ENCODE measurements at regions not wholly inside any gene's neighbourhood (a gene's known extent, or its start where the extent isn't known, plus 50 kb on each side); places are given as distances from the start of the nearest gene placed in this dataset.

DNA sequence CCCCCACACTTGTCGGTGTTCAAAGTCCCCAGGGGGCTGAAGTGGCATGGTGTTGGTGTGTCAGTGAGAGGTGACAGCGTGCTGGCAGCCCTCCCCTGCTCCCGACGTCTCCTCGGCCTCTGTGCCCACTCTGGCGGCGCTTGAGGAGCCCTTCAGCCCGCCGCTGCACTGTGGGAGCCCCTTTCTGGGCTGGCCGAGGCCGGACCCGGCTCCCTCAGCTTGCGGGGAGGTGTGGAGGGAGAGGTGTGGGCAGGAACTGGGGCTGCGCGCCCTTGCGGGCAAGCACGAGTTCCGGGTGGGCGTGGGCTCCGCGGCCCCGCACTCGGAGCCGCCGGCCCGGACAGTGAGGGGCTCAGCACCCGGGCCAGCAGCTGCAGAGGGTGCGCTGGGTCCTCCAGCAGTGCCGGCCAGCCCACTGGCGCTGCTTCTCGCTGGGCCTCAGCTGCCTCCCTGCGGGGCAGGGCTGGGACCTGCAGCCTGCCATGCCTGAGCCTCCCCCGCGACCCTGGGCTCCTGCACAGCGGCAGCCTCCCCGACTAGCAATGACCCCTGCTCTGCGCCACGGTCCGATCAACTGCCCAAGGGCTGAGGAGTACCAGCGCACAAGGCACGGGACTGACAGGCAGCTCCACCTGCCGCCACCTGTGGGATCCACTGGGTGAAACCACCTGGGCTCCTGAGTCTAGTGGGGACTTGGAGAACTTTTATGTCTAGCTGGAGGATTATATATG is 224.1 kb upstream of the RIOK2 start:
- ATAC-seq = no peak
- Mint-ChIP-seq H3K36me3 (ENCODE audit: low read depth) (no peaks in the 10 kb centered on the region), H3K27ac (no peak overlapping the region), H3K9me3 (ENCODE audit: low read depth) (peaks cover 1% of the 10 kb centered on the region), H3K27me3 (no peaks in the 10 kb centered on the region), H3K4me1 (no peaks in the 10 kb centered on the region), H3K4me3 (no peak overlapping the region)
- ChIA-PET CTCF (no interaction called here), POLR2A (no interaction called here)
- intact Hi-C loops (cut with DNase I, micrococcal nuclease) = no loop called here
- no peak for DNase-seq

DNA sequence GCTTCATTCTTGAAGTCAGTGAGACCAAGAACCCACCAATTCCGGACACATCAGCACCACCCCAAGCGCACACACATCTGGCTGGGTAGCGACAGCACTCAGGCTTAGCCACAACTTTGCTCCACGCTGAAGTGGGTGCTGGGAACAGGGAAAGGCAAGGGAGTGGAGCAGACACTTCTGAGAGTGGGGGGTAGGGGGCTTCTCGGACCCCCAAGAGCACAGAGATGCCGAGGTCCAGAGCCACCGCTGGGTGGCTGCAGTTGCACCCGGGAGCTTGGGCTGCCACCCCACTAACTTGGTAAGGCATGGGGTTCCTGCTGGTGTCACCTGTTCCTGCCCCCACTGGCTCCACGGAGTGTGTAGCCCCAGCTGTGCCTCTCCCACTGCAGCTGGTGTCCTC is 225.3 kb upstream of the RIOK2 start:
- peaks cover 1% of the 10 kb centered on the region for H3K9me3 Mint-ChIP-seq (ENCODE audit: low read depth)
- DNase-seq (no peak), ATAC-seq (no peak)
- intact Hi-C loops (cut with DNase I, micrococcal nuclease) = no loop called here
- H3K4me1 Mint-ChIP-seq = no peaks in the 10 kb centered on the region
- H3K27ac Mint-ChIP-seq = no peak overlapping the region
- CTCF ChIA-PET = no interaction called here
- H3K4me3 Mint-ChIP-seq = no peak overlapping the region
- no peaks in the 10 kb centered on the region for H3K36me3 Mint-ChIP-seq (ENCODE audit: low read depth)
- POLR2A ChIA-PET = no interaction called here
- no peaks in the 10 kb centered on the region for H3K27me3 Mint-ChIP-seq

DNA sequence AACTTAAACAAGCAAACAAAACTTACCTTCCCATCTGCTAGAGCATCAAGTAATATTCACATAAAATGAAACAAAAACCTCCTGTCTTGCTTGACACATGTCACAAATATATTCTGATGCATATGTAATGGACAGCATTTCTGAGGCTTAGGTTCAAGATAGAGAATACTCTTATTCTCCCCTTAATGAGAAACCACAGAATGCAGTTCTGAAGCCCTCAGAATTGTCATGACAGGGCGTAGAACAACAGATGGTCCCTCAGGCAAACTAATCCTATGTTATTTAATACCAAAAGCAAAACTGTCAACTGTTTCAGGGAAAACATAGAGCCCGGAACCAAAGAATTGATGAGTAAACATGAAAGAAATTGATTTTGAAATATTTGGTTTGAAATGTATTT is 229.9 kb upstream of the RIOK2 start:
- H3K9me3 Mint-ChIP-seq (ENCODE audit: low read depth) = no peaks in the 10 kb centered on the region
- intact Hi-C loops (cut with DNase I, micrococcal nuclease) = no loop called here
- ATAC-seq = no peak

DNA sequence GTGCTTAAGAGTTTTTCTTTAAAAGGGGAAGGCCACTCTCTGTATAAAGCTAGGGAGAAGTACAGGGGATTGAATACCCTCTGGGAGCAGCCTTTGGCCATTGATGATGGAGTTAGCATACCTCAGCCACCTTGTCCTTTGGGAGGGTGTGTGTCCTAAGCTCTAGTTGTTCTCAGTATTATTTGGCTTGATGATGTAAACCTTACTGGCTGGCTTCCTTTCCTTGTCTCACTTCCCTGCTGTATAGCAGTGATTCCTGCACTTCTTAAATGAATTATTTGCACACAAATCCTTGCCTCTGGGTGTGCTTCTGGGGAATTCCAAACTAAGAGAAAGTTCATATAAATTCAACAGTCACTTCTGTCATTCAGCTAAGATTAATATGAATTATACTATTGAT is 234.9 kb upstream of the RIOK2 start:
- intact Hi-C loops (cut with DNase I, micrococcal nuclease) = no loop called here
- Mint-ChIP-seq H3K36me3 (ENCODE audit: low read depth) (no peaks in the 10 kb centered on the region), H3K4me1 (no peaks in the 10 kb centered on the region), H3K4me3 (no peak overlapping the region), H3K27ac (no peak overlapping the region), H3K9me3 (ENCODE audit: low read depth) (no peaks in the 10 kb centered on the region), H3K27me3 (no peaks in the 10 kb centered on the region)
- ChIA-PET POLR2A (no interaction called here), CTCF (interaction anchor here (1.2 kb wide), 1 partner anchor 12 kb away, joined by 3 read pairs; no protein-coding TSS in a partner anchor)
- no peak for ATAC-seq
- DNase-seq = no peak

More for the DNA sequence above, 229.9 kb upstream of the RIOK2 start:
- CTCF ChIA-PET = no interaction called here
- H3K36me3 Mint-ChIP-seq (ENCODE audit: low read depth) = no peaks in the 10 kb centered on the region
- POLR2A ChIA-PET = no interaction called here
- no peak for DNase-seq
- no peaks in the 10 kb centered on the region for H3K27me3 Mint-ChIP-seq
- H3K27ac Mint-ChIP-seq = no peak overlapping the region
- no peaks in the 10 kb centered on the region for H3K4me1 Mint-ChIP-seq
- no peak overlapping the region for H3K4me3 Mint-ChIP-seq

DNA sequence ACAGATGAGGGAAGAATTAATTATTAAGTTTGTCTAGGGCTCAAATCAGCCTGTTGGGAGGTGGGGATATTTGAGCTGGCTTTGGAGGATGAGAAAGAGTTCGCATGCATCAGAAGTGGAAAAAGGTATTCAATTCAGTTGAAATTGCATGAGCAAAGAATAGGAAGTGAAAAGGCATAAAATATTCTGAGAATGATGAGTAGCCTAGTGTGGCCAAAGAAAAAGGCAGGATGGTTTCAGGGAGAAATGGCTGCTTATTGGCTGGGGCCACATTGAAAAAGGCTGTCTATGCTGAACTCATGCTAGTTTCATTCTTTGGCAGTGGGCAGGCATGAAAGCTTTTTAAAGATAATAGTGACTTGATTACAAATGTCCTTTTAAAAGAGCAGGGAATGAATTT is 235.4 kb upstream of the RIOK2 start:
- Mint-ChIP-seq H3K27me3 (no peaks in the 10 kb centered on the region), H3K4me1 (no peaks in the 10 kb centered on the region), H3K9me3 (ENCODE audit: low read depth) (no peaks in the 10 kb centered on the region), H3K4me3 (no peak overlapping the region), H3K36me3 (ENCODE audit: low read depth) (no peaks in the 10 kb centered on the region), H3K27ac (no peak overlapping the region)
- ChIA-PET POLR2A (no interaction called here), CTCF (interaction anchor here (1.2 kb wide), 1 partner anchor 12 kb away, joined by 3 read pairs; no protein-coding TSS in a partner anchor)
- DNase-seq (no peak), ATAC-seq (no peak)
- intact Hi-C loops (cut with DNase I, micrococcal nuclease) = no loop called here

DNA sequence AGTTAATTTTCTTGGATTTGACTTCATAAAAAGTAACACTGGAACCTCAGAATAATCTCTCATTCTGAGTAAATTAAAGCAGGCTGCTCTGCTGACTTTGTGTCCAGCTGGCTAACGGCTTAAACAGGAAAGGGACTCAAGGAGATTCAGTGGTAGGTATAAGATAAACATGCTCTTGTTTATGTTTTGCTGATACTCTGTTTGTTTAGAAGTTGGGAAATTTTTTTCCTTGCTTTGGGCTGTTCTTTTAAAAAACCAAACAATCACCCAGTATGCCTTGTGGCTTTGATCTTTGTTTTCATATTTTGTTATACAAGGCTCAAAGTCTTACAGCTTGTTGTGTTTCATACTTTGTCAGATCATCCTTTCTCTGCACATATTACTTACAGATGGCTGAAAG is 237.6 kb upstream of the RIOK2 start:
- intact Hi-C loops (cut with DNase I, micrococcal nuclease) = no loop called here
- ChIA-PET POLR2A (no interaction called here), CTCF (interaction anchor here (0.7 kb wide), 1 partner anchor 110 kb away, joined by 3 read pairs; no protein-coding TSS in a partner anchor)
- Mint-ChIP-seq H3K27ac (no peak overlapping the region), H3K27me3 (no peaks in the 10 kb centered on the region), H3K4me1 (no peaks in the 10 kb centered on the region), H3K36me3 (ENCODE audit: low read depth) (no peaks in the 10 kb centered on the region), H3K4me3 (no peak overlapping the region), H3K9me3 (ENCODE audit: low read depth) (no peaks in the 10 kb centered on the region)
- no peak for ATAC-seq
- DNase-seq = no peak

DNA sequence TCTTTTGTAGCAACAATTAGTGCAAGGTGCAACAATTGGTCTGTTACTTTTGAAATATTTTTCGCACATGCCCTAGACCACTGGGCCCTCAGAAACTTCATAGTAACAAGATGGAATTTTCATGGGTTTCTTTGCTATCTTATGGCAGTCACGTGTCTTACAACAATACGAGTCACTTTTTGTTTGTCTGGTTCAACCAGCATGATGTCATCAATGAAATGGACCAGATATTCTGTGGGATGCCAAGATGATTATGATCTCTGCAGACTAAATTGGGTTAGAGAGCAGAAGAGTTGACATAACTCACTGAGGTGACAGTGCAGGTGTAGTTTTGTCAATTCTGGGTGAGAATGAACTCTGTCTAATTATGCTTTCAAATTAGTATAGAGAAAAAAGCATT is 239.6 kb upstream of the RIOK2 start:
- H3K27ac Mint-ChIP-seq = no peak overlapping the region
- no peaks in the 10 kb centered on the region for H3K36me3 Mint-ChIP-seq (ENCODE audit: low read depth)
- CTCF ChIA-PET = no interaction called here
- DNase-seq = no peak
- POLR2A ChIA-PET = interaction anchor here (0.5 kb wide), 1 partner anchor 41 kb away, joined by 3 read pairs; no protein-coding TSS in a partner anchor
- no peaks in the 10 kb centered on the region for H3K9me3 Mint-ChIP-seq (ENCODE audit: low read depth)
- intact Hi-C loops (cut with DNase I, micrococcal nuclease) = no loop called here
- ATAC-seq = no peak
- H3K4me1 Mint-ChIP-seq = no peaks in the 10 kb centered on the region
- H3K27me3 Mint-ChIP-seq = no peaks in the 10 kb centered on the region
- no peak overlapping the region for H3K4me3 Mint-ChIP-seq

- intact Hi-C loops (cut with DNase I, micrococcal nuclease) = no loop called here
- ATAC-seq = no peak
Measured at GRCh38 chr5:97425511-97425910, 242.5 kb upstream of the RIOK2 start.

DNA sequence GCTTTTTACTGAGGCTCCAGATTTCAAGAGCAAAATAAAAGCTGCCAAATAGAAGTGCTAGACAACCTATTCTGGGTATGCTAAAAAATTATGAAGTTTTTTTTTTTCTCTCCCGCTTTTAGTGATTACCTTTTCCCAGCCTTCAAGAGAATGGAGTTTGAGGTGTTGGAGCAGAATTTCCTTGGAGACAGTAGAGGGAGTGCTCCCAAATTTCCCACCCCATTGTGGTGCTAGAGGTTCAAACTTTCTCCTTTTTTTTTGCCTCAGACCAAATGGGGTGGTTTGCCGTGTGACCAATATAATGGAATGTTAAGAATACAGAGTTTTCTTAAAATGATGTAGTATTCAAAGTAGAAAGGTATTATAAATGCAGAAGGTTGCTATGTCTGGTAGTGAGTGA is 244.2 kb upstream of the RIOK2 start:
- H3K27me3 Mint-ChIP-seq = peaks cover 2% of the 10 kb centered on the region
- H3K4me3 Mint-ChIP-seq = no peak overlapping the region
- H3K4me1 Mint-ChIP-seq = no peaks in the 10 kb centered on the region
- intact Hi-C loops (cut with DNase I, micrococcal nuclease) = no loop called here
- DNase-seq (no peak), ATAC-seq (no peak)
- ChIA-PET CTCF (no interaction called here), POLR2A (no interaction called here)
- H3K36me3 Mint-ChIP-seq (ENCODE audit: low read depth) = no peaks in the 10 kb centered on the region
- H3K27ac Mint-ChIP-seq = no peak overlapping the region
- H3K9me3 Mint-ChIP-seq (ENCODE audit: low read depth) = no peaks in the 10 kb centered on the region

More at GRCh38 chr5:97425511-97425910, 242.5 kb upstream of the RIOK2 start:
- Mint-ChIP-seq H3K36me3 (ENCODE audit: low read depth) (no peaks in the 10 kb centered on the region), H3K27me3 (no peaks in the 10 kb centered on the region), H3K4me1 (no peaks in the 10 kb centered on the region), H3K27ac (no peak overlapping the region), H3K9me3 (ENCODE audit: low read depth) (no peaks in the 10 kb centered on the region), H3K4me3 (no peak overlapping the region)
- CTCF ChIA-PET = interaction anchor here (0.7 to 1.2 kb wide), 2 partner anchors 194 to 516 kb away, joined by 3 read pairs; no protein-coding TSS in a partner anchor
- no peak for DNase-seq
- POLR2A ChIA-PET = no interaction called here

DNA sequence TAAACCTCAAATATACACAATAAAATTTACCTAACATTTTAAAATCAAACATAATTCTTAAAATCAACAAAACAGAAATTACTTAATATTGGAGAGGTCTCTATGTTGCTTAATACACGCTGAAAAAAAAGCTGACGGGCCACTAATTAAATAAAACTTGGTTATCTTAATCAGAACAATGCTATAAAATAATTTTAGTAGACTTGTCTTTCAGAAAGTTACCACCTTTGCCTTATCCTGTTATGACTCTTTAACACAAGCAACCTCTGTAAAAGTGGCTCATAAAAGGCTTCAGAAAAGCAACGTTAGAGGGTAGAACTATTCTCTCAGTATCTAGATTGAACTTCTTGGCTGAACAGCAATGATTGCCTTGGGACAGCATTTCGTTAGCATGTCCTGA is 251.0 kb upstream of the RIOK2 start:
- Mint-ChIP-seq H3K27ac (no peak overlapping the region), H3K4me1 (no peaks in the 10 kb centered on the region), H3K36me3 (ENCODE audit: low read depth) (no peaks in the 10 kb centered on the region), H3K4me3 (no peak overlapping the region), H3K27me3 (peaks cover 2% of the 10 kb centered on the region), H3K9me3 (ENCODE audit: low read depth) (no peaks in the 10 kb centered on the region)
- ChIA-PET CTCF (interaction anchor here (0.9 kb wide), 1 partner anchor 15 kb away, joined by 3 read pairs; no protein-coding TSS in a partner anchor), POLR2A (no interaction called here)
- ATAC-seq = no peak
- intact Hi-C loops (cut with DNase I, micrococcal nuclease) = no loop called here
- no peak for DNase-seq

- ATAC-seq = no peak
Measured at GRCh38 chr5:97436405-97436804, 253.4 kb upstream of the RIOK2 start.

DNA sequence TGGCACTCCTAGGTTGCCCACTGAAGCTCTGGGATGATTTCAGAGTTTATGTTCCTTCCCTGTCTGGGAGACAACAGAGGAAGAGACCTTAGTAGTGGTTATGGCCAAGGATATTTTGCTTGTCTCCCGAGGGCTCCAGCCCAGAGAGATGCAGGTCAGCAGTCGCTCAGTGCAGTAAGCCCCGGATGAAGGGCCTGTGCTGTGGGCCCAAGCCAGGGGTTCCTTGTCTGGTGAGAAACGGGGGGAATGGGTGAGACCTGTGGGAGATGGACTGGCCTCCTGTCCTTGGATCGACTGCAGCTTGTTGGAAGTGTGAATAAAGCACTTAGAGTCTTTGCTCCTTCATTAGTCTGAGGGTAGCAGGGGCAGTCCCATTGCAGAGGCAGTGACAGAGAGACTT is 260.7 kb upstream of the RIOK2 start:
- ChIA-PET CTCF (no interaction called here), POLR2A (no interaction called here)
- Mint-ChIP-seq H3K9me3 (ENCODE audit: low read depth) (peaks cover 20% of the 10 kb centered on the region), H3K36me3 (ENCODE audit: low read depth) (no peaks in the 10 kb centered on the region), H3K27me3 (peaks cover 2% of the 10 kb centered on the region), H3K4me1 (no peaks in the 10 kb centered on the region), H3K27ac (no peak overlapping the region), H3K4me3 (no peak overlapping the region)
- intact Hi-C loops (cut with DNase I, micrococcal nuclease) = no loop called here
- DNase-seq (no peak), ATAC-seq (no peak)

More at GRCh38 chr5:97436405-97436804, 253.4 kb upstream of the RIOK2 start:
- H3K27ac Mint-ChIP-seq = no peak overlapping the region
- H3K36me3 Mint-ChIP-seq (ENCODE audit: low read depth) = no peaks in the 10 kb centered on the region
- intact Hi-C loops (cut with DNase I, micrococcal nuclease) = no loop called here
- peaks cover 2% of the 10 kb centered on the region for H3K27me3 Mint-ChIP-seq
- DNase-seq = no peak
- no peaks in the 10 kb centered on the region for H3K4me1 Mint-ChIP-seq
- H3K4me3 Mint-ChIP-seq = no peak overlapping the region
- POLR2A ChIA-PET = no interaction called here
- CTCF ChIA-PET = no interaction called here
- H3K9me3 Mint-ChIP-seq (ENCODE audit: low read depth) = no peaks in the 10 kb centered on the region
